SKM-1 treated with dmso at 0.1 percent for 144 hours (cell line): ENCODE measurements at regions not wholly inside any gene's neighbourhood (a gene's known extent, or its start where the extent isn't known, plus 50 kb on each side); places are given as distances from the start of the nearest gene placed in this dataset.

Experiments used
- DNase-seq: peaks from one replicate; lab custom pipeline; 2025; ENCODE audit not compliant: unreplicated experiment; lab: John Stamatoyannopoulos, UW

DNA sequence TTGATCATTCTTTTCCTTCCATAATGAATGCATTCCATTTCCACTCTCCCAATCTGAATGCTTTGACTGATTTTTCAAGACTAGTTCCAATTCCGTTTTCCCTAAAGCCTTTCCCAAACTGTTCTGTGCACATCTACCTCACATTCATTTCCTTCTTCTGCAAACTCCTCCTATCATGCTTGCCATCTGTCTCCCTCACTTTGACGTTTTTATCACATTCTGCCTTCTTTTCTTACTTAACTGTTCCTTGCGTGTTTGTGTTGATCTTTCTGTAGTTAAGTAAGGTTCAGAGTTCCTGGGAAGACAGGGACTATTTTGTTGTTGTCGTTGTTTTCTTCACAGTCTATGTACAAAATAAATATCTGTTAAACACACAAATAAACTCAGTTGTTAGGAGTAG lies 179.0 kb downstream of the NXPE2 start:
- no peak for DNase-seq

DNA sequence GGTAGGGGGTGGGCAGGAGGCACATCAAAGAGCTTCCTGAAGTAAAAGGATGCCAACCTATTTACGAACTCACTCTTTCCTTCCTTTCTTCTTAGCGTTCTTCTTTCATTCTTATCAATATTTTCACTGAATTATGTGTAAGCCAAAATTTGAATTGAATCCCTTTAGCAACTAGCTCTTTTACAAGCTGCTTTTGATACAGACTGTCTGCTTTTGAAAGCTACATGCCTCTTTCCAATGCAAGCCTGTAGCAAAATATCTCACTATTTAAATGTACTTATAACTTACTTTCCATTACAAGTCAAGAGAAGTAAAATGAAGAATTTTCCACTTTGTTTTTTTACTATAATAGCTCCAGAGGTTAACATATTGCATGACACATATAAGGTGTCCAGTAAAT lies 186.6 kb downstream of the NXPE2 start:
- DNase-seq = no peak

DNA sequence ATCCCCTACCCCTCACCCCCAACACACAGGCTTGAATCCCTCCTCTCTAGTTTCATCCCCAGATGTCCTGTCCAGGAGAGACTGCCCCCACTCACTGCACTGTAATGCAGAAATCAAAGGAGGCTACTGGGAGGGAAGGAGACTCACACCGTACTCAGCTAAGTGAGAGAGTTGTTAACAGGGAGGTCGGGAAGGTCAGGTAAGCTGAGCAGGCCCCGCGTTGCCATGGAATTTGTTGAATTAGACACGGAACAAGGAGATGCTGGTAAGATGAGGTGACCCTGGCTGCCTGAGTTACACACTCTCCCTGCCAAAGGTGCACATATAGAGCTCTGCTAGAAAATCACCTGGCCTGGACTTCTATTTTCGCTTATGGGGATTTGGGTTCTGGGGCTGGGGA lies 197.9 kb downstream of the NXPE2 start:
- DNase-seq = no peak

DNA sequence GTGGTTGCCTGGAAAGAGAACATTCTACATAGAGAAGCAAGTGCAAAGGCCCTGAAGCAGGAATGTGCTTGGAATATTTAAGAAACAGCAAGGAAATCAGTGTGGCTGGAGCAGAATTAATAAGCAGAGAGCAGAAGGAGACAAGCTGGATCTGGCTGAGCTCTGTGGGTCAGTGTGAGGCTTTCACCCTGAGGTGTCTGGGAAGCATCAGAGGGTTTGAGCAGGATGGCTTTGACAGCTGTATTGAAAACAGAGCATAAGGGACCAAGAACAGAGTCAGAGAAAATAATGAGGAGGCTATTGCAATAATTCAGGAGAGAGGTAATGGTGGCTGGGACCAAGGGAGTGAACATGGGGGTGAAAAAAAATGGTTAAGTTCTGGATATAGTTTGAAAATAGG lies 199.6 kb downstream of the NXPE2 start:
- no peak for DNase-seq

DNA sequence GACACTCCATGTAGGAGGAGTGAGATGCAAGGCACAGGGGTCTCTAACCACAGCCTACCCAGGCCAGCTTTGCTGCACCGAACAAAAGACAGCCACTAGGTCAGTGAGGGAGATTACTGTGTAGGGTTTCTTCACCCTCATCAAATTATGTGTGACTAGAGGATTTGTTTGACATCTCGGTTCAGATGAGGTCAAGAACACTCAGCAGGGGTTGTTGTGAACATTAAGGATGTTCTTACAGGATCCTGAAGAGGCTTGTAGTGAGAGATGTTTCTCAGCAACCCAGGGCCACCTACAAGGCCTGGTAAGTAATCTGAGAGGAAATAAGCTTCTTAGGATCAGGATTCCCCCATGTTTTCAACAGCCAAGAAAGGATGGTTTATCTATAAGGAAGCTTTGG lies 202.1 kb downstream of the NXPE2 start:
- DNase-seq = no peak

DNA sequence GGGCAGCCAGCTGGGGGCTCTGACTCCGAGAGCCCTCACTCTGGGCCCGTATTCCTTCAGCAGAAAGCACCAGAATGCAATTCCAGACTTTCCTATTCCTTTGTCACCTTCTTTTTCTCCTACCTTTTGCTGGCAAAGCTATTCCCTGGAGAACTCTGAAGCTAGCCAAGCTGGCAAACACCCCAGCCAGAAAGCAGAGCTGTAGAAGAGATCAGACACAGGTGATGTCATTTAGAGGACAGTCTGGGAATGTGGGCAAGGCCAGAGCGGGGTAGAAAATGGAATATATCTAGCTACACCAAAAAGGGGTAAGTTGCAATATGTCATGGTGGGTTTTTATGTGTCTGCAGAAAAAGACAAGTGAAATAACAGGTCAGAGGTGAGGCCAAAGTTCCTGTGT lies 205.1 kb downstream of the NXPE2 start:
- DNase-seq = no peak

DNA sequence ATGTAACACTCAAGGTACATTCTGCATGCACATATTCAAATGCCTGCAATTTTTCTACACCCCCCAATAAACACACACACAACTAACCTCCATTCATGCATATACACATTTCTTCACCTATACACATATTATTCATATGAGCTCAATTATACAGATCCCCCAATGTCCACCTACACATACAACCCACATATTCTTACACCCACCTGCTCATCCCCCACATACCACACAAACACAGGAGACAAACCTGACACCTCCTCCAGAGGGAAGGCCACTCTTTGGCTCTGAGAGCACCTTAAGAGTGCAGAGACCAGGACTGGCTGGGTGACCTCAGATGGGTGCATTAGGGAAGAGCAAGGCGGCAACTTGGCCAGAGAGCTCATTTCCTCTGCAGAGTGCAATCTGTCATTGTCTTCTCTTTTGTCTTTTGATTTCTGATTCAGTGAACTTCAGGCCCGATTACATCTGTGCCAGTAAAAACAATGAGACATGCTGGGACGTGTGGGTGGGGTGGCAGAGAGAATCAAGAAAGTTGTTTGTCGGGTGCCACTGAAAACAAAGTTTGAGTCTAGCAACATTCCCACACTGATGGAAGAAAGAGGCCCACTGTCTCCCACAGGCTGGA lies 208.4 kb downstream of the NXPE2 start:
- no peak for DNase-seq

DNA sequence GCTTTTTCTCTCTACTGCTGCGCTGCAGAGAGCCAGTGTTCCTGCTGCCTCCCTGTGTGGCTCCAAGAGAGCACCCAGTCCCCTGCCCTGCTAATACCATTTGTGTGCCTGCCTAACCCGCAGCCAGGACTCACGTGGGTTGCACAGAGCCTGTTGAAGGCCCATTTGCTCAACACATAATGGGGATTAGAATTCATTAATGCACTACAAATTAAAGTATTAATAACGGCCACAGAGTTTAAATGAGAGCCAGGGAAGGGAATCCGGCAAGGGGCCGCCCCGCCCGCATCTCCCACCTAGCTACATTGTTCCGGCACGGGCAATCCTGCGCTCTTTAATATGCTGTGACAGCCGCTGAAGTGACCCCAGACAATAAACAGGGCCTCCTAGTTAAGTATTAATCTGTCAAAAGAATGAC lies 211.3 kb downstream of the NXPE2 start:
- DNase-seq = no peak

DNA sequence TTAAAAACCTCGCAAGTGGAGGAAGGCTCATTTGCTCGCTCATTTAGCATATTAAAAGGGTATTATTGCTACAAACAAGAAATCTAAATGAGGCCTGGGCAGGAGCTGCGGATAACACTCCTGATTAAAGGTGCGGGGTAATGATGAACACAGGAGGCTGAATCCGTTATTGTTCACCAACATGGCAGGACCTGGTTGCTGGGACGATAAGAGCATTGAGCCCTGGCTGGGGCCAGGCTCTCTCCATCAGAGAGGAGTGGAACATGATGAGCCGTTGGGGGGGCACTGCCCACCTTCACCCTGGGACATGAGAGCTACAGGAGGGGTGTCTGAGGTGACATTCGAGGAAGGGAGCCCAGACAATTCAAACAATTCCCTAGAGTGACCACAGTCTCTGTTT lies 211.7 kb downstream of the NXPE2 start:
- DNase-seq = no peak

DNA sequence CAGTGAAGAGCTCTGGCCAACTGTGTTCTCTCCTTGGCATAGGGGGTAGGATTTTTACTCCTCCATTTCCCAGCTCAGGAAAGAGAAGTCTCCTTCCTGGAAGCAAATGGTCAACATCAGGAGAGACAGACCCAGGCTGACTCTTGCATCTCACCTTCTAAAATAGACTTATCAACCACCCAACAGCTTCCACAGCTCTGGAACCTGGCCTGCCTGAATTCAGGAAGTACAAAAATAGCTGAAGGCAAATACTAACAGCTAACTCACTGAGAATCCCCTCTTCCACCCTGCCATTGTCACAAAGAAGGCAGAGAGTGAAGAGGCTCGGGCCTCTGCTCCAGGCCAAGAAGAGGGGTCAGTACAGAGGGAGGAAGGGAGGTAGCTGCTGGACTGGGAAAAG lies 213.6 kb downstream of the NXPE2 start:
- DNase-seq = no peak

DNA sequence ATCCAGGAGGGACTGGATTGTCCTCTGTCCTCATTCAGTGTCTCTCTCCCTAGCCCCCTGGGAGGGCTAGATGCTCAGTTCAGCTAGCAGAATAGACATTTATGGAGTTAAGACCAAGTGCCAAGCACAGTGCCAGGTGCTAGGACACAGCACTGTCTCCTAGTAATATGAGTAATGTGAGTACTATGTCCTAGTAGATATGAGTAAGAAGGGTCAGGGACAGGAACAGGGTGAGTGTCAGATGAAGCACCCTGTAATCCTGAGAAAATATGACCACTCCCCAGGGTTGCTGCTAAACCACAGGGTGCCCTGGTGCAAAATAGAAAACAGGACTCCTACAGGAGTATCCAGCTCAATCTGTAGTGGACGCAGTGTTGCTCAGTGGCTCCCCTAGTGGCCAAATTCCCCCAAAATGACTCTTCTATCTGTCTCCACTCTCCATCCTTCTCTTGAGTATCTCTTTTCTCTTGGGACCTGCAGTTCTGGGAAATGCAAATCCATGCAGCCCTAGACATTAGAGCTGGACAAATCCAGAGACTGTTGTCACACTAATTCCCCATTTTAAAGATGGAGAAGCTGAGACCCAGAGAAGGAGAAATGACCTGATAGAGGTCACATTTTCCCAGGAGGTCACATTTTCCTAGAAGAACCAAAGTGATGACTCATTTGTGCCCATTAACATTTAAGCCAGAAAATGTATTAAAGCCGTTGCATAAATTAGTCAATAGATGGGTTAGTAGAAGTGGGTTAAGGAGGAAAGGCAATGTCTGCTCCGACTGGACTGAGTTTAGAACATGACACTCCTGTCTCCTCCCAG lies 214.3 kb downstream of the NXPE2 start:
- DNase-seq = no peak

DNA sequence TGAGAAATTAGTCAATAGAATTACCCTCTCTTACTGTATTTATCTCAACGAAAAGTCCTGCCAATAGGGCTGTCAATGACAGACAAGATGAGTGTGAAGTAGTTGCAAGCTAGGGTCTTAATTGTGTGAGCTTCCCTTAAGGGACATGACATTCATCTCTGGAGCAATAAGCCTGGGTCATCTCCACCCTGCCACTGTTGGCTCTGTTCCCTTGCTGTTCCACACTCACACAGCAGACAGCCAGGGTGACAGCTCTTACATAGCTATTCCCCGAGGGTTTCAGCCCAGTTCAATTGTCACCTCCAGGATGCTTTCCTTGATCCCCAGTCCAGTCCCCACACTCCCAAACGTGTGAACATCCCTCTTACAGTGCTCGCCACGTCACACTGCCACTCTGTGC lies 215.0 kb downstream of the NXPE2 start:
- DNase-seq = no peak

DNA sequence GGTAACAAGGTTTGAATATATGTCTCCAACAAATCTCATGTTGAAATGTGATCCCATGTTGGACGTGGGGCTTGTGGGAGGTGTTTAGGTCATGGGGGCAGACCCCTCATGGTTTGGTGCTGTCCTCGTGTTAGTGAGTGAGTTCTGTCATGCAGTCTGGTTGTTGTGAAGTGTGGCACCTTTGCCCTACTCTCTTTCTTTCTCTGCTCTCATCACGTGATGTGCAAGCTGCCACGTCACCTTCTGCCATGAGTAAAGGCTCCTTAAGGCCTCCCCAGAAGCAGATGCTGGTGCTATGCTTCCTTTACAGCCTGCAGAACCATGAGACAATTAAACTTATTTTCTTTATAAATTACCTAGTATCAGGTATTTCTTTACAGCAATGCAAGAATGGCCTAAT lies 218.3 kb downstream of the NXPE2 start:
- DNase-seq = no peak

DNA sequence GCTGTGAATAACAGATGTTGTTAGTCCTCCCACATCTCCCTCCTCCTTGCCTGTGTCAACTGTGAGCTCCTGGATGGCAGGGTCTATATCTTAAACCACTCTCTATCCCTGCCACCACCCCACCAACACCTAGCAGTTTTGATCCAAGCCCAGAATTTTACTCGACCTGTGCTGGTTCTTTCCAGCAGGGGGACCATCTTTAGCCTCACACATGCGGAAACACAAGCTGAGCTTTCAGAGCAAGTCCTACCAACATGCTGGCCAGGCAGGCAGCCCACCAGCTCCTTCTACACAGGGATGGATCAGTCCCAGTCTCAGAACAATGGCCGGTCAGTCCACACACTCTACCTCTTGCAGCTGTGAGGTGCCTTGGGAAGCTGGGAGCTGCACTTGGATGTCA lies 231.5 kb downstream of the NXPE2 start:
- no peak for DNase-seq

DNA sequence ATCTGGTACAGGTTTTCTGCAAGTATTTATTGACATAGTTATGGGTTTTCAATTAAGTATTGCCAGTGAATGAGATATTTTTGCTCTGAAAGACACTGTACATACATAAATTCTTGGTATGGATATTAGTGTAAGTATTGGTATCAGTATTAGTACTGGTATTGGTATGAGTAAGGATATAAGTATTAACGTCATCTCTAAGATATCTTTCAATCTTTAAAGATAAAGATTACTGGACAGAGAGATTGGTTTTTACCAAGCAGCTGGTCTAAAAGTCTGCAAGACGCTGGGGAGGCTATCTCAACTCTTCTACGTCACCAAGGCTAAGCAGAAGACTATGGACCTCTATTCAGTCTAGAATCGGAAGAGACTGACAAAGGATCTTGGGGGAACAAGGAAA lies 234.5 kb downstream of the NXPE2 start:
- DNase-seq = no peak

DNA sequence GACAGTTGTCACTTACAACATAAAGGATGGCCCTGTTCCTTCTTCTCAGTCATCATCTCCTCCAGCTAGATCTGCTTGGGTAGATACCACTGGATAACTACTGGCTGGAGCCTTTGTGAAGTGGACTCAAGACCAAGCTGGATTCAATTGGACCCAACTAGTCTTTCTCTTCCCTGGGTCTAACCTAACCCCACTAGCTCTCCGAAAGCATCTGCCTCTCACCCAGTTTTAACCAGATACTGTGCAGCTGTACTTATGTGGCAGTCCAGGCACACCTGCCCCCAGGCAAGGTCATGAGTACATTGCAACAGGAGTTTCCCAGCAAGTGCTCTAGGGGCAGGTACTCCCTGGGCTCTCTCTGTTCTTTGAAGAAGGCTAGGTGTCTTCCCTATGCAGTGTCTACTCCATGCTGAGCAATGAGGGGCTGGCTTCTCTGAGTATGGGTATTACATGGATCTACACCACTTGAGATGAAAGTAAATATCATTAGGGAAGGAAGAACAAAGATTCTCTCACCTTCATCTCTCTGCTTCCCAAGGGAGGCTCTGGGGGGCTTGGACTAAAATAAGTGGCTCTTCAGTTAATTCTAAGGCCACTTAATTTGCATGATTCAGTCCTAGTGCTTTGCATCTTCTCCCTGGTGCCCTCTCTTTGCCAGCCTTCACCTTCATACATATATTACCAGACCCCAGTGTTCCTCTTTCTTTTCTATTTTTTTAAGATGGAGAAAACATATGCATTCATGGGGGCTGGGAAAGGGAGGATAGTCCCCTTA lies 236.1 kb downstream of the NXPE2 start:
- DNase-seq = no peak

DNA sequence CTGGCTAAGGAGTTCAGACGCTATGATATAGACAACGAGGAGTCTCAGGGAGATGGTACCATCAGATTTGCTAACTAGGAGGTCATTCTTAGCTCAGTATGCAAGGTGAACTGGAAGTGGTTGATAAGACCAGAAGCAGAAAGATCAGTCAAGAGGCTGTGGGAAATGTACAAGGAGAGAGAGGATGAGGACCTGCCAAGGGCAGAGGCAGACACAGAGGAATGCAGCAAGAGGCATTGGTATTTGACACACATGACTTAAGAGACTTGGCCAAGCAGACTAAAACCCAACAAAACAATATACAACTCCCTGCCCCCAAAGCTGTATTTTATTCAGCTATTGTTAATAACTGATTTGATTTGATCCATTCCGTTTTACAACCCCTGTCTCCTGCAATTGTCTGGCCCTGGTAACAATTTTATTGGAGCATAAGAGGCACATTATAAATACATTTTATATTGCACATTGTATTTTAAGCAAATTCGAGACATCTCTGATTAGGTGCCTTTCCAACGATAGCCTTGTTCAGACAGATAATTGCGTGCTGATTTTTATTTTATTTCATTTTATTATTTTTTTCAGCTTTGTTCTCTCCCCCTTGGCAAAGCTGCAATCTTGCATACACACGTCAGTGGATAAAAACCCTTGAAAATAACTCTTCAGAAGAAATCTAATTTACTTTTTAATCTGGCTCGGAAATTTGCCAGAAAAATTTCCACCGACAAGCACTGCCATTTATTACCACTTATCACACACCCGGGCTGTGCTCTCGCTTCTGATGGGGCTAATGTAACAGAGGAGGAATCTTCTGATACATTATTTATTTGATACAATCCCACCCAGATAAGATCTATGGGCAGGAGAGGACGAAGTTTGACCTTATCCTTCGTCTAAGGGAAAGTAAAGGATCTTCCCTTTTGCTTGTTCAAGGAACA lies 237.8 kb downstream of the NXPE2 start:
- no peak for DNase-seq

DNA sequence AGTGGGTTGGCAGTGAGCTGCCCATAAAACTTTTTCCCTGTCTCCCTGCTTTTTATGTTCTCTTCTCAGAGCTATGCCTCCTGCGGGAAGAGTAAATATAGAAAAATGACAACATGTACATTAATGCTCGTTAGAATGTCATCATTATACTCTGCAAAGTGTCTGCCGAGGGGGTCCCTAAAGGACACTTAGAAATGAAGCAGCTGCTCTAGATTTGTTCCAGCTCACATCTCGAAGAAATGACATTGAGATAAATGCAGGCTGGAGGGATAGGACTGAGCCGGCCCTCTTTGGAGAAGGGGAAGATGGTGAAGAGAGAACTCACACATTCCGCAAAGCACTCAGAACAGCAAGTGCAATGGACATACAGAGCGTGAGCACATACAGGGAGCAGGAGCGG lies 240.0 kb downstream of the NXPE2 start:
- DNase-seq = no peak

DNA sequence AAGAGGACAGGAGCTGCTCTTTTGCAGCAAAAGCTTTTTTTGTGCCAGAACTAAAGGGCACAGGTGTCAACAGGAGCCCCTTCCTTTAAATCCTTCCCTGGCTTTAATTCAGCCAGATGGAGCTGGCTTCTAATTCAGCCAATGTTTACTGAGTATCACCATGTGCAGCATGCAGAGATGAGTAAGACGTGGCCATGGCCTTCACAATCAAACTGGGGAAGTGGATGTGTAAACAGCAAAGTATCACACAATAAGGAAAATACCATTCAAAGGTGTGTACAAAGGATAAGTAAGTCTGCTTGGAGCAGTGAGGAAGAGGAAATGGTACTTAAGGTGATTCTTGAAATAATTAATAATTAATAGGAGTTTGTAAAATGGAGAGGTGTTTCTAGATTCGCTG lies 243.4 kb downstream of the NXPE2 start:
- no peak for DNase-seq

DNA sequence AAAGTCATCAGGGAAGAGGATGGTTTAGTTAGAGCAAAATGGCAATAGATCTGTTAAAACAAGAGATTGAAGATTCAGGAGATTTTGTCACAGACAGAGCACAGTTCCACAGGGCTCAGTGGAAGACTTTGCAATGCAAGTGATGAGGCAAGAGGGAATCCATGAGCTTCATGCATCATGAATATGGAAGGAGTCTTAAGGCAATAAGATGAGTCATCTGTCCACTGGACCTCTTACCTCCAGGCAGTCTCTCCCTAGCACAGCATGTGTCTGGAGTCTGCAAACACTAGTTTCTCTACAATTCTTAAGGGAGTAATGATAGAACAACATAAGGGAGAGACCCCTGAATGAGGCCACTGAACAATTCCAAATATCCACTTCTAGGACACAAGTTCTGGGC lies 245.7 kb downstream of the NXPE2 start:
- no peak for DNase-seq

DNA sequence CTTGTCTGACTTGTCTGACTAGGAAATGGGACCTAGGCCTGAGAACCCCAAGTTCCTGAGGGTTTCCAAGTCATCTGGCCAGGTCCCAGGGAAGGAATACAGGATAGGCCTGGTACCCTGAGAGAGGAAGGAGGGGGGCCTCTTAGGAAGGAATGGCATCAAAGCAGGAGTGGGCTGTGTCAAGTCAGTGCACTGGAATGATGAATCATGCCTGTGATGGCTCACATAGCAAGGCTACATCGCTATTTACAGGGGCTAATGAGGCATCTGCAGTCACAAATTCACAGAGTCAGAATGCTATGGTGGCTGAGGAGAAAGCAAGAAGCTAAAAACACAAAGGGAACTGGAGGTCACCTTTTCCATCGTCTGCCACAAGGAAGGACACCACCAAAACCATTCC lies 247.3 kb downstream of the NXPE2 start:
- DNase-seq = no peak
